GM18511 (cell line): ENCODE measurements at regions not wholly inside any gene's neighbourhood (a gene's known extent, or its start where the extent isn't known, plus 50 kb on each side); places are given as distances from the start of the nearest gene placed in this dataset.
"Not testable (repeated sequence)": the region's sequence is repeated elsewhere in the genome, so short reads cannot be mapped to it uniquely, and the experiment has no call there.

ENCODE experiments used
- ATAC-seq: cut with Tn5 transposase; IDR thresholded peaks from one replicate; pipeline ENCODE4 v1.9.1; 2021; ENCODE audit warnings: mild to moderate bottlenecking, moderate library complexity; ENCODE audit not compliant: unreplicated experiment

GRCh38 chr18:1039421-1039820 lies 134.8 kb downstream of the ADCYAP1 start:
- no peak for ATAC-seq

DNA sequence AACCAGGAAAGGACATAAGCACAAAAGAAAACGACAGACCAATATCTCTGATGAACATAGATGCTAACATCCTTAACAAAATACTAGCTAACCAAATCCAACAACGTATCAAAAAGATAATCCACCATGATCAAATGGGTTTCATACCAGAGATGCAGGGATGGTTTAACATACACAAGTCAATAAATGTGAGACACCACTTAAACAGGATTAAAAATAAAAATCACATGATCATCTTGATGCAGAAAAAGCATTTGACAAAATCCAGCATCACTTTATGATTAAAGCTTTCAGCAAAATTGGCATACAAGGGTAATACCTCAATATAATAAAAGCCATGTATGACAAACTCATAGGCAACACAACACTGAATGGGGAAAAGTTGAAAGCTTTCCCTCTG lies 138.4 kb downstream of the ADCYAP1 start:
- not testable (repeated sequence) for ATAC-seq

DNA sequence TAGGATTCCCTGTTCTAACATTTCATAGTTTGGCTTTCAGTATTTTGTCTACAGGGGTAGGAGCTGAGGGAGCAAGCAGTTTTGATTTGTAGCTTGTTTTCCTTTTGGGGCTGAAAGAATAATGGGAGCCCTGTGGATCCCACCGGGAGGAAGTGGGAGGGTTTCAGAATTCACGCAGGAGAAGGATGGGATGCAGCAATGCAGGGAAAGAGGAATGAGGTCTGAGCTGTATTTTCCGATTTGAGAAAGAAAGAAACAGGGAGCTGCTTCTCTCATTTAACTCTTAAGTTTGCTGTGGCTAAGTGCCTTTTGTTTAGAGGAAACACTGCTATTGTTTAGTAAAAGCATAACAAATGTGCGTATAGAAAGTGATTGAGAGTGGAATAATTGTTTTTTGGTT lies 141.0 kb downstream of the ADCYAP1 start:
- ATAC-seq = no peak

- ATAC-seq = no peak
These were observed 142.7 kb downstream of the ADCYAP1 start for GRCh38 chr18:1047406-1047805.

DNA sequence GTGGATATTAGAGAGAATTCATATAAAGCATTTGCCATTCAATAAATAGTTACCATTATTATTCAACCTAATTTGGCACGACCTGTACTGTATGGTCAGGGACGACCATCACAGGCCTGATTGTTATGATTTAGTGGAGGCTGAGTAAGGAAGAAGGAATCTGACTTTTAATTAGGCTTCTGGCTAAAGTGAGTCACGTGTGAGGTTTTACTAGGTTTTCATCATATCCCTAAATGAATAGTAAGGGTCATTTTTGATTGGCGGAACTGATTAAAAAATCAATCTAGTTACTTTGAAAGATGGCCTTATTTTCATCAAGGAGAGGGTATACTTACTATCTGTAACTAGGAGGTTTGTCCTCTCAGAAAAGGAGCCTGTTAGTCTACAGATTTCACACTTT lies 143.4 kb downstream of the ADCYAP1 start:
- ATAC-seq = no peak

- no peak for ATAC-seq
These were observed 144.5 kb downstream of the ADCYAP1 start for GRCh38 chr18:1049173-1049572.

- no peak for ATAC-seq
These were observed 145.5 kb downstream of the ADCYAP1 start for GRCh38 chr18:1050012-1050657.

DNA sequence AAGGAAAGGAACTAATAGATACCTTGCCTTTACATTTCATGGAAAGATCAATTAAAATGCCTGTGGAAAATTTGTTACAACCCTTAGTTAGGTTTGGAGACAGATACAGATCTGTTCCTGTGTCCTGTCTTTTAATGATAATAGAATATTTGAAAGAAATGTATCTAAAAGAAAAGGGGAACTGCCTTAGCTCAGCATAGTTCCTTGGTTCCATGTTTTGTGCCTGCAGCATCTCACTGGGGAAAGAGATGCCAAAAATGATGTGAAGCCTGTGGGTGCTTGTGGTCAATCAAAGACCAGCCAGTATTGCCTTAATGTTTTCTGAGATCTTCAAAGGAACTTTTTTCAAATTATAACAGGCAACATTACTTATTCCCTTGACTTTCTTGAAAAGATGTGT lies 147.6 kb downstream of the ADCYAP1 start:
- no peak for ATAC-seq

DNA sequence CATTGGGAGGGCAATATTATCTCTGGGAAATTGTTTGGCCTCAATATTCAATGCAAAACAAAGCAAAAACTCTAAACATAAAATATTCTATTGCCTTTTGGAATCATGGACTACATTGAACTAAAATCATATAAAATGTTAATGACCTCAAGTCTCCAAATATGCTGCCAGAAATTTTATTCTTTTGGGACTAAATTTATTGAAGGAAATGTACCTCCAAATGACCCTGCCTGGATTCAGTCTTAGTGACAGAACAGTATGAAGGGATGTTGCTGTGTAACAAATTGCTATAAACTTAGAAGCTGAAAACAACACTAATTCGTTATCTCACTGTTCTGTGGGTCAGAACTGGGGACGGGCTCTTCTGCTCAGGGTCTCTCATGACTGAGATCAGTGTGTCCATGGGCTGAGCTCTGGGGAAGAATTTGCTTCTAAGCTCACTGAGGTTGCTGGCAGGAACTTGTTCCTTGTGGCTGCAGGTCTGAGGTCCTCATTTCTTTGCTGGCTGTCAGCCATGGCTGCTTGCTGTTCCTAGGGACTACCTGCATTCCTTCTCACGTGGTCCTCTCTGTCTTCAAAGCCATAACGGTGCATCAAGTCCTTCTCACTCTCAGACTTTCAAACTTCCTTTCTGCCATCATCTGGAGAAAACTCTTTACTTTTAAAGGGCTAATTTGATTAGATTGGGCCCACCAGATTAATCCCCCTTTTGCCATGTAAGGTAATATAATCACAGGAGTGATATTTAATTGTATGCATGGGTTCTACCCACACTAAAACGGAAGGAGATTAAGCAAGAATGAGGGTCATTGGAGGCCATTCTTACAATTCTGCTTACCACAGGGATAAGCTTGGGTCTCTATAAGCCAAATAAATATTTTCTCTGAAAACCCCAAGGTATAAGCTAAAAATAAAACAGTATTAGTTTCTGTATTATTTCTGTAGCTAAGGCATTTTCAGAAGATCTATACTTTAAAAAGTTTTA lies 149.0 kb downstream of the ADCYAP1 start:
- no peak for ATAC-seq

GRCh38 chr18:1056404-1056803 lies 151.7 kb downstream of the ADCYAP1 start:
- no peak for ATAC-seq

- no peak for ATAC-seq
These were observed 152.7 kb downstream of the ADCYAP1 start for GRCh38 chr18:1057367-1057766.

GRCh38 chr18:1062588-1062987 lies 157.9 kb downstream of the ADCYAP1 start:
- no peak for ATAC-seq

GRCh38 chr18:1075322-1075721 lies 170.7 kb downstream of the ADCYAP1 start:
- ATAC-seq = no peak

GRCh38 chr18:1075876-1076275 lies 171.2 kb downstream of the ADCYAP1 start:
- ATAC-seq = no peak

DNA sequence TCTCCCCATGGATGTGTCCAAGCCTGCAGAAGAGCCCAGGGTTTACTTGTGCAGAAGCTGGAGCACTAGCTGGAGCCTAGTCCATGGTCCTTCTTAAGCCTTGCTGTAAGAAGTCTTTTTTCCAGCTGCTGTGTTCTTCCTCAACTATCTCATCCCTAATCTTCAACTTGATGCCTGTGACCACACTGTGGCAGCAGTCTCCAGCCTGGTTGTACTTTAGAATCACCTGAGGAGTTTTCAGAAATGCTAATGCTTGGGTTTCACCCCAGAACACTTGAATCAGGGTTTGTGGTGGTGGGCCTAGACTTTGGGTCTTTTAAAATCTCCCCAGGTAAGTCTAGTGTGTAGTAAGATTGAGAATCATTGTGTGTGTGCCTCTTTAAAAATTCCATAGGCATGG lies 173.6 kb downstream of the ADCYAP1 start:
- ATAC-seq = no peak

- ATAC-seq = not testable (repeated sequence)
These were observed 179.0 kb downstream of the ADCYAP1 start for GRCh38 chr18:1083675-1084074.

GRCh38 chr18:1090758-1091157 lies 186.1 kb downstream of the ADCYAP1 start:
- no peak for ATAC-seq

- no peak for ATAC-seq
These were observed 187.6 kb downstream of the ADCYAP1 start for GRCh38 chr18:1092228-1092627.

- no peak for ATAC-seq
These were observed 189.7 kb downstream of the ADCYAP1 start for GRCh38 chr18:1094409-1094808.

GRCh38 chr18:1097991-1098735 lies 193.5 kb downstream of the ADCYAP1 start:
- ATAC-seq = not testable (repeated sequence)

DNA sequence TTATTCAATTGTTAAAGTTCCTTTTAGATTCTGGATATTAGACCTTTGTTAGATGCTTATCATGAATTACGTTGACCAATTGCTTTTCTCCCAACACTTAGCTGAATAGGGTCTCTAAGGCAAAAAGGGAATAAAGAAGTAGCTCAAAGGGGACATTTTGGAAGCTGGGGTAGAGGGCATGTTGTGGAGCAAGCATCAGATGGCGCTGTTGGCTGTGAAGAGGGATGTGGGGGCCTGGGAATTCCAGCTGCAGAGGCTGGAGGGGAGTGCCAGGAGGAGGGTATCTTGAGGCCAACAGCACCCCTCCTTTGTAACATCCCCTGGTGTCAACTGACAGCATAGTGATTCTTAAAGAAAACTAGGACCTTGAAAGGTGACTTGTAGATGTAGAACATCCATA lies 198.2 kb downstream of the ADCYAP1 start:
- no peak for ATAC-seq
